Astrocyte (in vitro differentiated cells and primary cell): ENCODE measurements at regions not wholly inside any gene's neighbourhood (a gene's known extent, or its start where the extent isn't known, plus 50 kb on each side); places are given as distances from the start of the nearest gene placed in this dataset.

ENCODE experiments used
- DNase-seq: peaks from one replicate; pipeline ENCODE4 v3.0.0-alpha.2; 2010; ENCODE audit warnings: low read depth
- FAIRE-seq: peaks from 2 replicates; lab custom pipeline; 2011; peaks lifted over from hg19 to GRCh38; lab: Jason Lieb, UNC
- H2AFZ ChIP-seq: 2 replicates; pipeline ENCODE4 v1.6.0; 2012; ENCODE audit warnings: low read depth, low read length, inconsistent platforms
- H3K27ac ChIP-seq: 2 replicates; pipeline ENCODE4 v1.5.1; 2011; ENCODE audit warnings: low read depth, low read length, inconsistent platforms
- H3K27me3 ChIP-seq: 2 replicates; pipeline ENCODE4 v1.6.0; 2011; ENCODE audit warnings: low read length, inconsistent platforms; ENCODE audit not compliant: insufficient read depth
- H3K36me3 ChIP-seq: 2 replicates; pipeline ENCODE4 v1.5.1; 2011; ENCODE audit warnings: low read length, inconsistent platforms; ENCODE audit not compliant: insufficient read depth
- H3K4me1 ChIP-seq: 2 replicates; pipeline ENCODE4 v1.5.1; 2011; ENCODE audit warnings: low read length, inconsistent platforms; ENCODE audit not compliant: insufficient read depth
- H3K4me2 ChIP-seq: 2 replicates; pipeline ENCODE4 v1.6.0; 2012; ENCODE audit warnings: low read length, inconsistent platforms
- H3K4me3 ChIP-seq: 2 replicates; pipeline ENCODE4 v1.5.1; 2011; ENCODE audit warnings: low read depth, mild to moderate bottlenecking, low read length, inconsistent platforms; ENCODE audit not compliant: insufficient read depth
- H3K79me2 ChIP-seq: 2 replicates; pipeline ENCODE4 v1.6.0; 2012; ENCODE audit warnings: mild to moderate bottlenecking, low read length, inconsistent platforms; ENCODE audit not compliant: insufficient read depth
- H3K9ac ChIP-seq: 2 replicates; pipeline ENCODE4 v1.6.0; 2012; ENCODE audit warnings: mild to moderate bottlenecking, low read length, inconsistent platforms
- H3K9me3 ChIP-seq: 2 replicates; pipeline ENCODE4 v1.5.1; 2012; ENCODE audit warnings: low read depth, mild to moderate bottlenecking, low read length, inconsistent platforms; ENCODE audit not compliant: insufficient read depth
- H4K20me1 ChIP-seq: 2 replicates; pipeline ENCODE4 v1.6.0; 2012; ENCODE audit warnings: low read length, inconsistent platforms; ENCODE audit not compliant: insufficient read depth
- H3K27ac Mint-ChIP-seq: one replicate; pipeline ENCODE4 v1.8.0; 2021; ENCODE audit warnings: mild to moderate bottlenecking, mixed read lengths; ENCODE audit not compliant: unreplicated experiment
- H3K27me3 Mint-ChIP-seq: one replicate; pipeline ENCODE4 v1.8.0; 2021; ENCODE audit warnings: low read depth, mixed read lengths; ENCODE audit not compliant: unreplicated experiment
- H3K36me3 Mint-ChIP-seq: one replicate; pipeline ENCODE4 v1.8.0; 2021; ENCODE audit warnings: low read depth, mixed read lengths; ENCODE audit not compliant: unreplicated experiment
- H3K4me1 Mint-ChIP-seq: one replicate; pipeline ENCODE4 v1.8.0; 2021; ENCODE audit warnings: low read depth, mixed read lengths; ENCODE audit not compliant: unreplicated experiment
- H3K4me3 Mint-ChIP-seq: one replicate; pipeline ENCODE4 v1.8.0; 2021; ENCODE audit warnings: mild to moderate bottlenecking, moderate library complexity, mixed read lengths; ENCODE audit not compliant: unreplicated experiment
- H3K9me3 Mint-ChIP-seq: one replicate; pipeline ENCODE4 v1.8.0; 2021; ENCODE audit warnings: mild to moderate bottlenecking, mixed read lengths; ENCODE audit not compliant: unreplicated experiment
- CTCF ChIP-seq: IDR thresholded peaks from 2 replicates; pipeline ENCODE4 v1.5.1; 2011; ENCODE audit warnings: low read depth, mild to moderate bottlenecking, inconsistent platforms, low read length, moderate library complexity; ENCODE audit not compliant: insufficient read depth
- EZH2 ChIP-seq: IDR thresholded peaks from 2 replicates; pipeline ENCODE4 v1.6.1; 2012; ENCODE audit warnings: mild to moderate bottlenecking, low read length, inconsistent platforms; ENCODE audit not compliant: insufficient read depth

- Mint-ChIP-seq H3K9me3 (no peaks in the 10 kb centered on the region), H3K36me3 (no peaks in the 10 kb centered on the region), H3K27ac (no peak overlapping the region), H3K4me3 (no peak overlapping the region), H3K27me3 (no peaks in the 10 kb centered on the region), H3K4me1 (no peaks in the 10 kb centered on the region)
- no peak overlapping the region for H3K27ac ChIP-seq
- no peak overlapping the region for H3K4me3 ChIP-seq
- H3K9me3 ChIP-seq = no peaks in the 10 kb centered on the region
- no peak for DNase-seq
- H3K79me2 ChIP-seq = no peaks in the 10 kb centered on the region
- no peaks in the 10 kb centered on the region for H4K20me1 ChIP-seq
- no peaks in the 10 kb centered on the region for H3K36me3 ChIP-seq
- H3K9ac ChIP-seq = no peak overlapping the region
- no peaks in the 10 kb centered on the region for H3K4me1 ChIP-seq
- H3K4me2 ChIP-seq = no peak overlapping the region
- no peak for TF ChIP-seq EZH2
- TF ChIP-seq CTCF = no peak
- FAIRE-seq = no peak
- no peak overlapping the region for H2AFZ ChIP-seq
- H3K27me3 ChIP-seq = no peaks in the 10 kb centered on the region
Observed at GRCh38 chr4:19539201-19539600, 712.5 kb upstream of the SLIT2 start.

- no peak for DNase-seq
- Mint-ChIP-seq H3K36me3 (no peaks in the 10 kb centered on the region), H3K4me1 (peaks cover 4% of the 10 kb centered on the region), H3K27me3 (no peaks in the 10 kb centered on the region), H3K9me3 (no peaks in the 10 kb centered on the region), H3K27ac (no peak overlapping the region), H3K4me3 (no peak overlapping the region)
- Histone ChIP-seq H3K9ac (no peak overlapping the region), H3K4me1 (no peaks in the 10 kb centered on the region), H2AFZ (no peak overlapping the region), H3K79me2 (no peaks in the 10 kb centered on the region), H3K27me3 (no peaks in the 10 kb centered on the region), H3K9me3 (no peaks in the 10 kb centered on the region), H4K20me1 (no peaks in the 10 kb centered on the region), H3K4me2 (no peak overlapping the region), H3K36me3 (no peaks in the 10 kb centered on the region), H3K4me3 (no peak overlapping the region), H3K27ac (no peak overlapping the region)
- TF ChIP-seq CTCF (no peak), EZH2 (no peak)
- FAIRE-seq = no peak
Observed at GRCh38 chr4:19534159-19534558, 717.5 kb upstream of the SLIT2 start.

DNA sequence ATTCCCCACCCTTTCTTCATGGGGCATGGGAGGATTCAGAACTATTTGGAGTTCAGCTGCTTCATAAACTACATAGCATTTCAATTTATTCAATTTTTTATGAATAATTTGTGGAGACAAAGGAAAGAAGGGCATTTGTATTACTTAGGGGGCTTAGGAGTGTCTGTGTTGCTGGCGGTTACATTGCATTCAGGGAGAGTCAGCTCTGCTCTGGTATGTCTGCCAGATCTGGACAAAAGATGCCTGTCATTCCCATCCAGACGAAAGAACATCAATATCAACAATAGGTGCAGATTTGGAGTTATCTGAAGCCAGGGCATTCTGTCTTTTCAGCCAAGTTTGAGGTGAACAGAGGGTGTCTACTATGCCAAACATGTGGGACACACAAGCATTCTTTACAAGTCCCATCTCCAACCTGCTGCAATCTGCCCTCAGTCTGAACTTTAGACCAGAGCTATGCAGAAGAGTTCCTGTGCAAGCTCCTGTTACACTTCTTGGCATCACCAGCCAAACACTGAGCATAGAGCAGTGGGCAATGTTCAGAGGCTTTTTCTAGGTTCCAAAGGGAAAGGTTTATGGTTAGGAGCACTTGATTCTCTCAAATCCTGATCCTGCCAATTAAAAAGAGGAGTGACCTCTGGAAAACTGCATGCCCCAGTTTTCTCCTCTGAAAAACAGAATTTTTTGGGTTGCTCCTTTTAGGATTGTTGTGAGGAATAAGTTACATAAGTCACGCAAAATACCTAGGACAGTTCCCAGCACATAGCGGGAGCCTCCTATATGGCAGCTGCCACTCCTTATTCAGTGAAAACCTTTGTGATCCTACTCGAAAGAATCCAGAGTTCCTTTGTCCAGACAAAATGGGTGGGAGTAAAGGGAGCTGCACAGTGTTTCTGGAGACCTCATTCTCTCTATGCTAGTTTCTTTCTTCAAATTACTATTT lies 719.5 kb upstream of the SLIT2 start:
- Histone ChIP-seq H3K4me3 (no peak overlapping the region), H3K79me2 (no peaks in the 10 kb centered on the region), H3K27me3 (no peaks in the 10 kb centered on the region), H3K36me3 (no peaks in the 10 kb centered on the region), H3K4me2 (no peak overlapping the region), H4K20me1 (no peaks in the 10 kb centered on the region), H3K9me3 (no peaks in the 10 kb centered on the region), H3K27ac (no peak overlapping the region), H3K4me1 (no peaks in the 10 kb centered on the region), H2AFZ (no peak overlapping the region), H3K9ac (no peak overlapping the region)
- TF ChIP-seq EZH2 (no peak), CTCF (no peak)
- no peak for FAIRE-seq
- no peaks in the 10 kb centered on the region for H3K9me3 Mint-ChIP-seq
- H3K4me1 Mint-ChIP-seq = peaks cover 4% of the 10 kb centered on the region
- no peak overlapping the region for H3K4me3 Mint-ChIP-seq
- H3K36me3 Mint-ChIP-seq = no peaks in the 10 kb centered on the region
- DNase-seq = peak; percentile 74
- no peaks in the 10 kb centered on the region for H3K27me3 Mint-ChIP-seq
- no peak overlapping the region for H3K27ac Mint-ChIP-seq
